ENCODE measurements at regions not wholly inside any gene's neighbourhood (a gene's known extent, or its start where the extent isn't known, plus 50 kb on each side); places are given as distances from the start of the nearest gene placed in this dataset.
"Not testable (repeated sequence)": the region's sequence is repeated elsewhere in the genome, so short reads cannot be mapped to it uniquely, and the experiment has no call there.

DNA sequence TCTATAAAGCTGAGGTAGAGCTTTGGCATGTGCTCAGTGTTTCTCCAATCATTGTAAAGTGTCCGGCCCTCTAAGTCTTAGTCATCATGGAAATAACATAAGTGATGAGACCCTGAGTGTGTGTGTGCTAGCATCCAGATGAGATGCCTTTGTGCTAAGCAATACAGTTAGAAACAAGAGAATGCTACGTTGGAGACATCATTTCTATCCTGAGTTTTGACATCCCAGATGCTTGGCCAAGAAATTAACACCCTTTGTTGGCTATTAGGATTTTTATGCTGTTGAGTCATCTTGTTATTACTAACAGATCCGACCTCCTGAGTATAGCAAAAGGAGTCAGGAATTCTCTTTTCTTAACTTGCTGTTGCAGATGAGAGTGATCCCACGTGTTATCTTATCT, 508.0 kb downstream of the GADD45G start:
- DNase-seq, result peak; percentile 57

DNA sequence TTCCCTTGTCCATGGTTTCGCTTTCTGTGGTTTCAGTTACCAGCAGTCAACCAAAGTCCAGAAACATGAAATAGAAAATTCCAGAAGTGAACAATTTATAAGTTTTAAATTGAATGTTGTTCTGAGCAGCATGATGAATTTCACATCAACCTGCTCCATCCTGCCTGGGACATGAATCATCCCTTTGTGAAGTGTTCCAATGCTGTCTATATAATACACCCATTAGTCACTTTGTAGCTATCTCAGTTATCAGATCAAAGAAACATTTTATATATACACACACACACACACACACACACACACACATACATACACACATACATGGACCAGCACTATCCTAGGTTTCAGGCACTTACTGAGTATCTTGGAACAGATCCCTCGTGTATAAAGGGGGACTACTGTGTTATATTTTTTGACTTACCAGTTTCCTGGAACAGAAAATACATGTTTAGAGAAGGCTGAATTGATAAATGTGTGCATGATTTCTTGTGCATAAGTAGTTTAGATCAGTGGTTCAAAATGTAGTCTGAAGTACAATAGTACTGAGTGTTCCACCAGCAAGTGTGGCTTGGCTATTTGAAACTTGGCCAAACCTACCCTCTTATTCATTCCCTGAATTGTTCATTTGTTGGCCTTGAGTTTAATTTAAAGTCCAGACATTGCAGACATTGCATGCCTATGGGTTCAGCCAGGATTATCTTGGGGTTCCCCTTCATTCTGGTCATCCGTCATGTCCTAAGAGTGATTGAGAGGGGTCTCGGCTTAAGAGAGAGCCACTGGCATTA, 510.0 kb downstream of the GADD45G start:
- peak; percentile 9 for DNase-seq

GRCh38 chr9:90121762-90122161, 517.0 kb downstream of the GADD45G start:
- no peak for DNase-seq

DNA sequence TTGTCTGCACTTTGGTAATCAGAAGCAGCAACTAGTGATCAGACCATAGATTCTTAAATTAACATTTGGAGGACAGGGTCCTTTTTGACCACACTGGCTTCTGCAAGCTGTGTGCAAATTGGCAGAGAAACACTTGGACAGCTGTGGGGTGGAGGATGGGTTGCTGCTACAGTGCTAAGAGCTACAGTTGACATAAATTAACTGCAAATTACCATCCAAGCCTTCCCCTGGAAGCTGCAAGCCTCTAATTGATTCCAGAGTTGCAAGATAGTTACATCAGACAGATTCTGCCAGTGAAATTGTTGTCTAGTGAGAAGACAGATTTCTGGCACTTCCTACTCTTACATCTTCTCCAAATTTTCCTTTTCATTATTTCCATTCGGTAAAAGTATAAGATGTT, 517.7 kb downstream of the DIRAS2 start:
- peak; percentile 60 for DNase-seq

DNA sequence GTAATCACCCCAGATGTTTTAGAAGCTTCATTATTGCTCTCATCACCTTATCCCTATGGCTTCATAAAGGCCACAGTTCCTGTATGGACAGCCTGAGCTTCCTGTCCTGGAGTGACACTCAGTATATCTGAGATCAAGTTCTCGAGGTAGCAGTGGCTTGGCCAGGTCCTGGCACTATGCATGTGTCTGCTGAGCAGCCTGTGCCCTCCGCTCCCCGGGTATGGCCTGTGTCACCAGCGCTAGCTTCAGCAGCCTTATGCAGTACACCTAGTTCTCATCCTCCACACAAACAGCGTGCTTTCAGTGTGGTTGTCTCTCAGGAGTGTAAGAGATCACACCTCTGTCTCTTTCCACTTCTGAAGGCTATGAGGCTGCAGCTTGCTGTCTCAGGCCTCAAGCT, 514.7 kb downstream of the DIRAS2 start:
- no peak for DNase-seq

- DNase-seq, result no peak
These were observed 513.9 kb downstream of the DIRAS2 start for GRCh38 chr9:90128587-90129190.

DNA sequence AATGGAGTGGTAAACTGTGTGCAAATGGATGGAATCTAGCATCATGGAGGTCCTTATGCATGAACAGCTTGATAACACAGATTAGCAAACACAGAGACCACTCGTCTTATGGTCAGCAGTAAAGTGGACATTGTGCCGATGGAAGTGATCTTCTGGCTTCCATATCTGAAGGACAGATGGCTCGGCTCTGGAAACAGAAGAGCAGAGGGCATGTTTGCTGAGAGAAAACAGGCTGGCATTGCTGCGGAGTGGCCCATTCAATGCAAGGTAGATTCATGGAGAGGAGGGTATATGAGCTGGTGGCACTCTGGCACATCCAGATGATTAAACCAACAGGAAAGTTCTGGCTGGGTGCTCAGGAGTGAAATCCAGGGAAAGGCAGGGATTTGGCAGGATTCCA, 513.2 kb downstream of the DIRAS2 start:
- no peak for DNase-seq

DNA sequence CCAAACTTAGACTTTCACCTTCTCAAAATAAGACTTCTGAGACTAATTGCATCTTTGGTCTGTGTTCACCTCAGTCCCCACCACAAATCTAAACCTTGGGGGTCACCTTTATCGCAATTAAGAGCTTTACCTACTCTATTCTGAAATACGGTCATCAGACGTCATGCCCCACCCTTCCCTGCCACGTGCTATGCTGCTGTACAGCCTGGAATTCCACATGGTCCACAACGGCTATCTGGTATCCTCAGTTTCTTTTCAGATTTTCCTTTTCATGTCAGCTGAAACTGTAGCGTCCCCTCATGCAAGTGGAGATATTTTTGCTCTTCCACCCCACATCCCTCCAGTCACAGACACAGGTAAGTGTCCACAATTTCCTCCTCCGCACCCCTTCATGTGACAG, 511.1 kb downstream of the DIRAS2 start:
- no peak for DNase-seq

DNA sequence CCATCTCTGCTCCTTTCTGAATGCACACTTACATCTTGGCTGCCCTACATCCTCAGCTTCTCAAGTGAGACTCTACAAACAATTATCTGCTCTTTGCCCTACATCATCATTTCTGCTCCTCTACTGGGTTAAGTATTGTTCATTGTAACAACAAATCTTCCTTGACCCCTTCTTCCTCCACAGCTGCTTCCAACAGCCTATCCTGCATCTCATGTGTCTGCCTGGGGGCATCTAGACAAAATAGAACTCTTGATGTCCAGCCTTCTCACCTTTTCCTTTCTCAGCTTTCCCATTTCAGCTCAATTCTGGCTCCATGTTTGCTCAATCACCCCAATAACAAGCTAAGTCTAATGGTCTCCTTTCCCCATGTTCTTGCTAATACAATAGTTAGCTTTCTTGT, 509.8 kb downstream of the DIRAS2 start:
- DNase-seq, result no peak

DNA sequence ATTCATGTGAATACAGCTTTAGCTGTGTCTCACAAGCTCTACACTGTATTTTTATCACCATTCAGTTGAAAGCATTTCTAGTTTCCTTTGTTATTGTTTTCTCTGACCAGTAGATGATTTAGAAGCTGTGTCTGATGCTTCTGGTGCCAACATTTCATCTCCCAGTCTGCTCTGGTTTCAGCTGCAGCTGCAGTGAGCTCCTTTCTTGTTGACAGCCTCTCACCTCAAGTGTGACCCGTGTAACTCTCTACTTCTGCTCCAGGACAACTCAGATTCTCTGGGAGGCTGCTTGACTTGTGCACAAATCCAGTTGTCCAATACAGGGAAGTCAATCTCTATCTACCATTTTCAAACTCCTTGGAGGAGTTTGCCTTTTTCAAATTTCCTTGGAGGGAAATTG, 504.8 kb downstream of the DIRAS2 start:
- no peak for DNase-seq

DNA sequence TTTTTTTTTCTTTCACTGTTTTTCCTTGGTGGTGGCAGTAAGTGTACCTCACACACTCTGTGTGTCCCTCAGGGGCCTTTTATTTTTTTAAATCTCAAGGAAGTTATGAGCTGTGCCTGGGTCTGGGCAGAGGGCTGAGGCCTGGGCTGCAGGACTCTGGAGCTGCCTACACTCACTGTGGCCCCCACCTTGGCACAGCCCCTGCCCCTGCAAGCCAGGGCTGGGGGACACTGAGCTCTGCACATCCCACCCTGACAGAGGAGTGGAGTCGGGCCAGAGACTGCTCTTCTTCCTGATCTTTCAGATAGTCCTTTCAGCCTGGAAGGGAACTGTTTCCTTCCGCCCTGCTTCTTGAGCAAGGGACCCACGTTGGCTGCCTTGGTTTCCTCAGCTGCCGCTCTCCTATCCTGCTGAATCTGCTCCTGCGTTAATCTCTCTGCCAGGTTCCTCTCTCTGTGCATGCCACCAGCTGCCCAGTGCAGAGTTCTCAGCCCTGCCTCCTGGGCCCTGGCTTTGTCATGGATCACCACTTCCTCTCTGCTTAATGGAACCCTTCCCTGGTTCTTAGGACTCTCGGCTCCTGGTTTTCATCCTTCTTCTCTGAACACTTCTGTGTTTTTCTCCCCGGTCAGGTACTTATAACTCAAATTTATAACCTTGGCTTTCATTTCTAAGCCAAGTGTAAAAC, 502.3 kb downstream of the DIRAS2 start:
- DNase-seq, result no peak

DNA sequence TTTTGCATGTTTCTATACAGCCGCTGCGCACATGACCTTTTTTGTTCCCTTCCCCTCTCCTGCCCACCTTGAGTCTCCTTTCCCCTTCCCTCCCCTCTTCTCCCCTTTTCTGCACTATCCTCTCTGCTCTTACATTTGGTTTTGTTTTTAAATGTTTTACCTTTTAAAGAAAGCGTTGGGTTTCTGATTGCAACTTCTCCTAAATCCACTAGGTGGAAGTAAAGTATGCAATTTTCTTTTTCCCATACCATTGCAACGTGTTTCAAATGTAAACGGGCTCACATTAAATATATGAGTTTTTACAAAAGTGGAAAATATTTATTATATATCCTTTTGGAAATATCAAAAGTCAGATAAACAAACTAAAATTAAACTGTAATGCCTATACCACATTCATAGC, 500.9 kb downstream of the DIRAS2 start:
- peak; percentile 22 for DNase-seq

GRCh38 chr9:90142580-90142979, 500.0 kb downstream of the DIRAS2 start:
- peak; percentile 40 for DNase-seq

- no peak for DNase-seq
These were observed 495.2 kb downstream of the DIRAS2 start for GRCh38 chr9:90147426-90147825.

DNA sequence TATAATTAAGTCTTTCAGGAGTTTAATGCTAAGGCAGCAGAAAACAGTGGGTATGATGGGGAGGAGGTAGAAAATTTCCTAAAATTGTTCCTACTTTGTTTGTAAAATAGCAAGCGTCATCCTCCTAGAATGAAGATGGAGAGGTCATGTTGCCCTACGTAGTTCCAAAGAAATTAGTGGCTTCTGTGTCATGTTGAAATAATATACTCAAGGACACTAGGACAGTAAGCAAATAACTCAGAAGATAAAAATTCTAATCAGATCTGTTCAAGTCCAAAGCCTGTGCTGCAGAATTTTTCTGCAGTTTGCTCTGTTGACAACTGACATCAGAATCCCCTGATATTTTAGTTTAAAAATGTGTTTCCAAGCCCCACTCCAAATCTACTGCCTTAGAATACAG, 486.3 kb downstream of the DIRAS2 start:
- DNase-seq, result no peak

DNA sequence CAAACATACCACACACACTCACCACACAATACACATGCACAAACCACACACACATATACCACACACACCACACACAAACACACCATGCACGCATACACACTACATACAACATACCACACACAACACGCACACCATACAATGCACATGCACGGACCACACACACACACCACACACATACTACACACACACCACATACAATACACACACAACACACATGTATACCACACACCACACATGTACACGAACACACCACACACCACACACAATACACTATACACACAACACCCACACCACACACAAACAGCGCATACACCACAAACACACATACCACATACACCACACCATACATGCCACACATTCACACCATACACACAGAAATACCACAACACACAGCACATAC, 480.3 kb downstream of the DIRAS2 start:
- DNase-seq, result no peak

DNA sequence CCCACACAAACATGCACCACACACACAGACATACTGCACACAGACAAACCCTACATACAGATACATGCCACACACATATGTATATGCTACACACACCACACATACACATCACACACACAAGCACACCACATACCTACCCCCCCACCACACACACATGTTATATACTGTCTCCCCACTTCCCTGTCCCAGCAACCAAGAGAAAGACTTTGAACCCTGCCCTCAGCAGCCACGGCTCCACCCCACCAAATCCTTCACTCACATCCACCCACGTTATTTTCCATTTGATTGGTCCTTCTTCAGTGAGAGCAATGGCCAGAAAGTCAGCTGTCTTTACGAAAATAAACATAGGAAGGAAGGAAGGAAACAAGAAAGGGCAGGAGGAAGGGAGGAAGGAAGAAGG, 479.8 kb downstream of the DIRAS2 start:
- no peak for DNase-seq

DNA sequence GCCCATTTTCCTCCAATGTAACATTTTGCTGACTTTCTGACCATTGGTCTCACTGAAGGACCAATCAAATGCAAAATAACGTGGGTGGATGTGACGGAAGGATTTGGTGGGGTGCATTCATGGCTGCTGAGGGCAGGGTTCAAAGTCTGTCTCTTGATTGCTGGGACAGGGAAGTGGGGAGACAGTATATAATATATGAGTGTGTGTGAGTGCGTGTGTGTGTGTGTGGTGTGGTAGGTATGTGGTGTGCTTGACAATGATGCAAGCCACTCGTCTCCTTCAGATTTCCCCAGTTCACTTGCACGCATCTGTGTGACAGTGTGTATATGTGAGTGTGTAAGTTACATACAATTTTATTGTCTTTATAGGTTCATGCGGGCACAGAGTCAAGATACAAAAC, 477.3 kb downstream of the DIRAS2 start:
- DNase-seq, result no peak

DNA sequence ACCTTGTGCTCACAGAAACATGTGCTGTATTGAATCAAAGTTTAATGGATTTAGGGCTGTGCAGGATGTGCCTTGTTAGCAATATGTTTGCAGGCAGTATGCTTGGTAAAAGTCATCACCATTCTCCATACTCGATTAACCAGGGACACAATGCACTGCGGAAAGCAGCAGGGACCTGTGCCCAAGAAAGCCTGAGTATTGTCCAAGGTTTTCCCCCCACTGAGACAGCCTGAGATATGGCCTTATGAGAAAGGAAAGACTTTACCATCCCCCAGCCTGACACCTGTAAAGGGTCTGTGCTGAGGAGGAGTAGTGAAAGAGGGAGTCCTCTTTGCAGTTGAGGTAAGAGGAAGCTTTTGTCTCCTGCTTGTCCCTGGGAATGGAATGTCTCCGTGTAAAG, 476.2 kb downstream of the DIRAS2 start:
- DNase-seq, result not testable (repeated sequence)

GRCh38 chr9:90167914-90168313, 474.7 kb downstream of the DIRAS2 start:
- DNase-seq, result no peak

GRCh38 chr9:90169490-90169889, 473.1 kb downstream of the DIRAS2 start:
- DNase-seq, result no peak

DNA sequence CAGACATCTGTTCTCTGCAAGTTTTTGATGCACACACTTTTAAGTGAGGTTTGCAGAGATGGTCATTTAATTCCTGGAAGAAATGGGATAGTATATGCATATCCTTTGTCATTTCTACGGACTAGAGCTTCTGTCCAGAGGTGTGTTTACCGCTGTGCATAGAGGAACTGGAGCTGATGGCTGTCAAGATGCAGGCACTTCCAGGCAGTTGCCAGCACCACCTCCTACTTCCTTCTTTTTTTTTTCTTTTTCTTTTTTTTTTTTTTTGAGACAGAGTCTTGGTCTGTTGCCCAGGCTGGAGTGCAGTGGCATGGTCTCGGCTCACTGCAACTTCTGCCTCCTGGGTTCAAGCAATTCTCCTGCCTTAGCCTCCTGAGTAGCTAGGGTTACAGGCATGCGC, 468.7 kb downstream of the DIRAS2 start:
- not testable (repeated sequence) for DNase-seq

DNA sequence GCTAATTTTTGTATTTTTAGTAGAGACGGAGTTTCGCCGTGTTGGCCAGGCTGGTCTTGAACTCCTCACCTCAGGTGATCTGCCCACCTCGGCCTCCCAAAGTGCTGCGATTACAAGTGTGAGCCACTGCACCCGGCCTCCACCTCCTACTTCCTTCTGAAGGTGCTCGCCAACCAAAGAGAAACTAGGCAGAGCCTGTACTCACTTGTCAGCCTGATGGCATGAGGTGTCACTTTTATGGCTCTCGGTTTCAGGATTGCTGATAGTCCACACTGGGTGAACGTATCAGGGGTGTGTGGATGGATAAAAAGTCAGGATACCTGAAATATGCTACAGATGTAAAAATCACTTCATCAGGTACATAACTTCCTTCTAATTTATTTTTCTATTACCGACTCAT, 468.3 kb downstream of the DIRAS2 start:
- not testable (repeated sequence) for DNase-seq

- no peak for DNase-seq
These were observed 467.4 kb downstream of the DIRAS2 start for GRCh38 chr9:90175257-90175656.
